Suppressor macrophage (primary cell): ENCODE measurements at regions not wholly inside any gene's neighbourhood (a gene's known extent, or its start where the extent isn't known, plus 50 kb on each side); places are given as distances from the start of the nearest gene placed in this dataset.

Experiments used
- DNase-seq, 4 experiments: peaks; one replicate each; pipeline ENCODE4 v3.0.0-alpha.2; 2020 to 2022

DNA sequence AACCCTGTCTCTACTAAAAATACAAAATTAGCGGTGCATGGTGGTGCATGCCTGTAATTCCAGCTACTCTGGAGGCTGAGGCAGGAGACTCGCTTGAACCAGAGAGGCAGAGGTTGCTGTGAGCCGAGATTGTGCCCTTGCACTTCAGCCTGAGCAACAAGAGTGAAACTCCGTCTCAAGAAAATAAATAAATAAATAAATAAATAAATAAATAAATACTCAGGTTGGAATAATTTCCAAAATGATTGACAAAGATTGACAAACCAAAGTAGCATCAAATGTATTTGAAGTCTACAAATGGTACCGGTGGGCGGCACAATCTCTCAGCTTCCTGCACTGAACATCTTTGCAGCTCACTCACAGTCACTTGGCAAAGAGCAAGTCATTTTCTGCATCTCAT is 144.1 kb upstream of the NRSN1 start:
- no peak for DNase-seq

DNA sequence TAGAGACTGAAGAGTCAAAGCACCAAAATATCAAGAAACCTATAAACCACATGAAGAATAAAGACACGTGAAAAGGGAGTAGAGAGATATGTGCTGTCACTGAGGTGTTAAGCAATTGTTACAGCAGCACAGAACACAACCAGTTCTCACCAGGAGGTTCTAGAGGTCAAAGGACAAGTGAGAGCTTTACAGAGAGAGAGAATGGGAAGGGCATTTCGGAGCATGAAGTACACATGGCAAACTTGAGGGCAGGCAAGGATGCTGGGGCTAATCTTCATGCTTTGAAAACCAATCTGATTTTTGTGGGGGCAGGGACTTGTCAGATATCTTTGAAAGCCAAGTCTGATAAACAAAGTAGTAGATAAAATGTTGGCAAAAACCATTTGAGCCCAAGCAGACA is 142.3 kb upstream of the NRSN1 start:
- no peak for DNase-seq

DNA sequence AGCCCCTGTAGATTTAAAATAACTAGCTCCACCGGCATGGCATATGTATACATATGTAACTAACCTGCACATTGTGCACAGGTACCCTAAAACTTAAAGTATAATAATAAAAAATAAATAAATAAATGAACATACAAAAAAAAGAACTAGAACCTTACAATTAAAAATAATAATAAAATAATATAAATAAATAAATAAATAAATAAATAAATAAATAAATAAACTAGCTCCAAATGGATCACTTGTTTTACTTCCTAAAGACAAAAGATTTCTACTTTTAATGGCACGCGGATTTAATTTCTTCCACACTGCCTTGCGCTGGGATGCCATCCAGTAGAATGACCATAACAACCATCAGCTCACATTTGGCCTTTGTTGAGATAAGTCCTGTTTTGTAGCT is 141.0 kb upstream of the NRSN1 start:
- DNase-seq = no peak

DNA sequence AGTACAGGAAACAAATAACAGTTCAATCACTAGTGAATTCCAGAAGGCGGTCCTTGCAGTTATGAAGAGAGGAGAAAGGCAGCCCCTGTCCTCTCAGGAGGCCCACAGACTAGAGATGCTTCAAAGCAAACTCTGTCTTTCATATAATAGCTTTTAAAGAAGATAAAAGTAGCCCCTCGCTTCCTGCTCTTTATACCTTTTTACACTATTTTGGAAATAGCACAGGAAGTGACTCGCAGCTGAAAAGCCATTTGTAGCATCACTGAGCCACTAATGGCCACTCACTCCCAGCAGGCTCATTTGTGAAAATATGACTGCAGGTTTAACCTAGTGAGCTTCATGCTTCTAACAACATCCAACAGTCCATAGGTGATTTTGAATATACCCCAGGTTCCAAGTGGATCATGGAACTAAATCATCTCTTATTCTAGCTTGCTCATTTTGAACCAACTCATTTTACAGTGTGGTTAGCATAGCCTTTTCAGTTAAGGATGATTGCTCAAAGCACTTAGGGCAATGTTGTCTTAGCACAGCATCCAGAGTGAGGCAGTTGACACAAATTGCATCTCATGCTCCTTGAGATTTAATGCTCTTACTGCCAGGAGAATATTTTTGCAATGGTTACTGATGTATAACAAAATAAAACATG is 136.0 kb upstream of the NRSN1 start:
- no peak for DNase-seq

GRCh38 chr6:23994013-23994412 is 132.0 kb upstream of the NRSN1 start:
- no peak for DNase-seq

- no peak for DNase-seq
These were observed 122.0 kb upstream of the NRSN1 start for GRCh38 chr6:24004062-24004461.

DNA sequence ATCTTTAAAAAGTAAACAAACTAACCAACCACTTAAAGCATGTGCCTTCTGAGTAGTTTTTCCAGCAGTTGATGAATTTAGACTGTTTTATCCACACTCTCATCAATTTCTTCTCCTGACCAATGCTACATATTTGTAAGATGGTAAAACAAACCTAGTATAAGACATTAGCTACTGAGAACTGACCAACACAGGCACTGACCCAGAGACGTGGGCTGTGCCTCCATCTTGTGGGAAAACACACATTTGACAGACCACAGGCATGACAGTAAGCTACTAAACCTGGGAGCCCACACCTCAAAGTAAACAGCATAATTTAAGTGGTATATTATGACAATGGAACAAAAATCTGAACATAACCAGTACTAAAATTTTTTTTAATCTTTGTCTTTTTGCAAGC is 121.4 kb upstream of the NRSN1 start:
- no peak for DNase-seq

- no peak for DNase-seq
These were observed 119.8 kb upstream of the NRSN1 start for GRCh38 chr6:24006254-24006653.

GRCh38 chr6:24009319-24009718 is 116.7 kb upstream of the NRSN1 start:
- DNase-seq = no peak

- no peak for DNase-seq
These were observed 115.9 kb upstream of the NRSN1 start for GRCh38 chr6:24010133-24010532.

- DNase-seq = no peak
These were observed 109.7 kb upstream of the NRSN1 start for GRCh38 chr6:24016286-24016685.

- DNase-seq = no peak
These were observed 109.2 kb upstream of the NRSN1 start for GRCh38 chr6:24016857-24017256.

- DNase-seq = no peak
These were observed 106.6 kb upstream of the NRSN1 start for GRCh38 chr6:24019393-24019792.

DNA sequence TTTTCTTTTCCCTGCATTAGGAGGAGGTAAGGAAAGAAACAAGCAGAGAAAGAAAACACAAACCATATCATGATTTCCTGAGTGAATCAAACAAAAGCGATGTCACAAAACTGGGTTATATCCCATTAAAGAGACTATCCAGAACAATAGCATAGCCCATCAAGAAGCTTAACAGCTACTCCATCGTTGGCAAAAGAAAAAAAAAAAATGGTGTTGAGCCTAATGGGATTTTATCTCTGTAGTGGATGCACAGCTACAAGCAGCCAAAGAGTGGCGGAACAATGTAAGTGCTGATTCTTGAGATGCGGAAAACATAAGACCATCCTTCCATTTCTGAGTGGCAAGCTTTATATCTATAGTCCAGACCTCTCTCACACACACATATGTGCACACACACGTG is 106.2 kb upstream of the NRSN1 start:
- no peak for DNase-seq

DNA sequence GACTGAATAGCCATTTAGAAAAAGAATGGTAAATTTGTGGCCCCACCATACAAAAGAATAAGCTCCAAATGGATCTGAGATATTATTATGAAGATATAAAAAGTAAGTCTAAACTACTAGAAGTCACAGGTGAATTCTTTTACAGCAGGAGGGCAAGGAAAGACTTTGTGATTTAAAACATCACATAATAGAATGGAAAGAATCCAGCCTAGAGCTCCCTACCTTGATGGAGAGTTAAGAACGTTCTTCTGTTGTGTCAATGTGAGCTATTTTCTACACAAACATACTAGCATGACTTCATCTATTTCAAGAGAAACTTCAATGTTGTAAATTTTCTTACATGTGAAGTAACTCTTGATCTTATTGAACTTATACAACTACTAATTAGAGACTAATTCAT is 100.0 kb upstream of the NRSN1 start:
- DNase-seq = no peak

DNA sequence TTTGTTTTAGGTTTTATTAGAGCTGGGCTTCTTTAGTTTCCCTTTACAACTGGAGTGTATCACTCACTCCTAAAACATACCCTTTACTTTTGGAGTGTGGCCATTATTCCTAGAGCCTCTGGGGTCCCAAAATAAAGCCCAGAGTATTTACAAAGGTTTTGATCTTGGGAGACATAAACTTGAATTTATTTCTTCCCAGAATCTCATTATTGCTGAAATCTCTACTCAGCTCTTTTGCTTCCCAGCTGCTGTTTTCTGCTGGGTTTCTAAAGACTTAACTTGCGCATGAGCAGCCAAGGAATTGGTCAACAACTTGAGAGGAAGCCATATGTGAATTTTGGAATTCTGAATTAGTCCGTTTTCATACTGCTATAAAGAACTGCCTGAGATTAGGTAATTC is 94.5 kb upstream of the NRSN1 start:
- DNase-seq = no peak

DNA sequence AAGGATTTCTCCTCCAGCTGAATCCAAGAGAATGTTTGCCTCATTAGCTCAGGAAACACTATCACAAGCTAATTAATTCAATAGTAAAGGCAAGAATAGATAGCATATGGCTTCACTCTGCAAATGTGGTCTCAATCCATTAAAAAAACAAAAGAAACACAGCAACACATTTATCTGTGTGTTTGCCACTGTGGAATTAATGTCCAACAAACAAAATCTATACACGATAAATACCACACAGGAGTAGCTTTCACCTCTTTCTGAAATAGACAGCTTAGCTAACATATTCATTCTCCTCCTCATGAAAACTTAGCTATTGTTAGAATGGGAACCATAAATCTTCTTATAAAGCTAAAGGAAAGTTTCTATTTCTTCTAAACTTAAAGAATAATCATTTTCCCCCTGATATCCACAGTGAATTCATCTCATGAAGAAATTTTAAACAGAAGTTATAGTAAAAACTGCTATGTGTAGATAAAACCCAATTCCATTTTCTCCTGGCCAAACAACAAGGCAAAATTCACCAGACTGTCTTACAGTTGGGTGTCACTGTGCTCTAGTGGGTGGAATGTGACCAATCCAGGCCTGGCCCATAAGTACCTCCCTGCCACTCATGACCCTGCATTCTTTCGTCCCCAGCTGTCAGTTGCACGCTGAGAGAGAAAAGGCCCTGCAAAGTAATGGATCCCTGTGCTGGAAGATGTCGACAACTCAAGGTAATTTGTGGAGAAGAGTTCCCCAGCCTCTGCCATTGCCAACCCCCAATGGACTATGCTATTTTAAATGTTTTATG is 92.9 kb upstream of the NRSN1 start:
- DNase-seq = no peak

DNA sequence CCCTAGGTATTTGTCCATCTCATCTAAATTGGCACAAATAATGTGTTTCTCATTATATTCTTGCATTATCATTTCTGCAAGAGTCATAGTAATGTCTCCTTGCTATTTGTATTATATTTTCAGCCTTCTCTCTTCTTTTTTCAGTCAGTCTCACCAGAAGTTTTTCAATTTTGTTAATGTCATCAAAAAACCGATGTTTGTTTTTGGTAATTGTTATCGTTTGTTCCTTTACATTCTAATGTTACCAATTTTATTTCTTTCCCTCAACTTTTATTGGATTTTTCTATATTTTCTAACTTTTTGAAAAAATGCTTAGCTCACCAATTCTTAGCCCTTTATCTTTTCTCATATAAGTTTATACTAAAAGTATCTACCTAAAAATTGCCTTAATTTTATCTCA is 82.2 kb upstream of the NRSN1 start:
- no peak for DNase-seq

DNA sequence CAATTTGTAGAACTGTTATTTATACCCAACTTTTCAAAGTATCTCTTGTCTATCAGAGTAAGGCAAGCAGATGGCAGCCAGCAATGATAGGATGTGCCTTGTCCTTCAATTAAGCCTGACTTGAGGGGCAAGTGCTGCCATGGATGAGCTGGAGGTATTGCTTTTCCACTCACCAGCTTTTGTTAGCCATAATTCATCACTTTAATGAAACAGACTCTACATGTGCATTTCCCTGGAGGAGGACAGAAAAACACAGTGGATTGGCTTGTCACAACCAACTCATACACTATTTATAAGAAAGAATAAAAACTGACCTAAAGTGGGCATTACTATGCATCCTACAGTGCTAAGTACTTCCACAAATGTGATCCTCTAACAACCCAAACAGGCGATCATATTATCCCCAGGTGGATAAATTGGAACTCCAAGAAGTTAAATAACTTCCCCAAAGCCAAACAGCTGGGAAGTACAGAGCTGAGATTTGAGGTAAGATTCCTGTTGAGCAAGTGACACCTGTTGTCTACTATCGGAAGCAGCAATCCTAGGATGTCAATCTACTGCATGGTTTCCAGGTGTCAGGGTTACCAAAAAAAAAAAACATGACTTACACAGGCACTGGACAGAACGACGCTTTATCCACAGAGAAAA is 73.9 kb upstream of the NRSN1 start:
- DNase-seq = no peak

- DNase-seq = no peak
These were observed 73.4 kb upstream of the NRSN1 start for GRCh38 chr6:24052590-24052961.

DNA sequence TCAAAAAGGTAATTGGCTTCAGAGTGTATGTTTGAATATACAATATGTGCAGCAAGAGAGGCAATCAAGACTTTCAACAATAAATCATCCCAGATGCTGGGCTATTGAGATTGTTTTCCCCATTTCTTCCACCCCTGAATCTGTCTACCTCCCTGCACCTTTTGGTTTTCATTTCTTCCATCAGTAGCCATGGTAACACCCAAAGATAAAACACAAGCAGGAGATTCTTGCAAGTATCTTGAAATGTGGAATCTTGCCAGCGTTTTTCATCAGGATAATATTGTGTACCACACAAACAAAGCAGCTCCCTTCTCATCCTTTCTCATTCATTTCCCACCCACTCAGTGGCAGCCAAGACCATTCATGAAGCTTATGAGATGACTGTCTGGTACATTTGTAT is 73.0 kb upstream of the NRSN1 start:
- no peak for DNase-seq

DNA sequence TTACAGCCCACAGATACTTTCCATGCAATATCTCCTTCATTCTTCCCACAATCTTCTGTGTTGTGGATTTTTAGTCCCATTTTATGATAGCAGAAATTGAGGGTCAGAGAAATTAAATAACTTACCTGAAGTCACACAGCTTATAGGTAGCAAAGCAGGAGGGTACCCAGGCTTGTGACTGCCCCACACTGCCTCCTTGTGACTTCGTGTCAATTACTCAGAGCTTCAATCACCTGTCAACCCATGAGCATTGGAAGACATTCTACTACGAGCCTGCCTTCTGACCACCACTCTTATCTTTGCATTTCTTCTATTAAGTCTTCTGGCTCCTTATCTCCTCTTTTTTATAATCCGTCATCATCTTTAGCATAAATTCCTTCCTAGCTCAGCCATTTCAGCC is 71.6 kb upstream of the NRSN1 start:
- DNase-seq = no peak

DNA sequence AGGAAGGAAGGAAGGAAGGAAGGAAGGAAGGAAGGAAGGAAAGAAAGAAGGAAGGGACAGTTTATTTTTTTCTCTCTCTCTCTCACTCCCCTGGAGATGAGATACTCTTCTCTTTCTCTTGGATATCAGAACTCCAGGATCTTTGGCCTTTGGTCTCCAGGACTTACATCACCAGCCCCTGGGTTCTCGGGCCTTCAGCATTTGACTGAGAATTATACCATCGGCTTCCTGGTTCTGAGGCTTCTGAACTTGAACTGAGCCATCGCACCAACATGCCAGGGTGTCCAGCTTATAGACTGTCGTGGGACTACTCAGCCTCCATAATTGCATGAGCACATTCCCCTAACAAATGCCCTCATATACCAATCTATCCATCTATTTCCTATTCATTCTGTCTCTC is 69.4 kb upstream of the NRSN1 start:
- DNase-seq = no peak

- no peak for DNase-seq
These were observed 69.0 kb upstream of the NRSN1 start for GRCh38 chr6:24057030-24057429.
